Forelimb muscle (tissue), 1 donor: ENCODE measurements at regions not wholly inside any gene's neighbourhood (a gene's known extent, or its start where the extent isn't known, plus 50 kb on each side); places are given as distances from the start of the nearest gene placed in this dataset.
"Not testable (repeated sequence)": the region's sequence is repeated elsewhere in the genome, so short reads cannot be mapped to it uniquely, and the experiment has no call there.

Experiments used
- DNase-seq: peaks from one replicate; pipeline ENCODE4 v3.0.0-alpha.2; 2013; ENCODE audit warnings: low read depth

DNA sequence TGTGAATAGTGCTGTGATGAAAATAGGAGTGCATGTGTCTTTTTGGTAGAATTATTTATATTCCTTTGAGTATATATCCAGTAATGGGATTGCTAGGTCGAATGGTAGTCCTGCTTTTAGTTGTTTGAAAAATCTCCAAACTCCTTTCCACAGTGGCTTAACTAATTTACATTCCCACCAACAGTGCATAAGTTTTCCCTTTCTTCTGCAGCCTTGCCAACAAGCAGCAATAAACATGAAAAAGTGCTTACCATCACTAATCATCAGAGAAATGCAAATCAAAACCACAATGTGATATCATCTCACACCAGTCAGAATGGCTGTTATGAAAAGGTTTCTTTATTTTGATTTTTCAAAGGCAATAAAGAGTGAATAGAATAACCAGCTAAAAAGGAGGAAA lies 1105.9 kb downstream of the NAALADL2 start:
- no peak for DNase-seq

GRCh38 chr3:175957427-175957826 lies 1098.3 kb downstream of the NAALADL2 start:
- no peak for DNase-seq

DNA sequence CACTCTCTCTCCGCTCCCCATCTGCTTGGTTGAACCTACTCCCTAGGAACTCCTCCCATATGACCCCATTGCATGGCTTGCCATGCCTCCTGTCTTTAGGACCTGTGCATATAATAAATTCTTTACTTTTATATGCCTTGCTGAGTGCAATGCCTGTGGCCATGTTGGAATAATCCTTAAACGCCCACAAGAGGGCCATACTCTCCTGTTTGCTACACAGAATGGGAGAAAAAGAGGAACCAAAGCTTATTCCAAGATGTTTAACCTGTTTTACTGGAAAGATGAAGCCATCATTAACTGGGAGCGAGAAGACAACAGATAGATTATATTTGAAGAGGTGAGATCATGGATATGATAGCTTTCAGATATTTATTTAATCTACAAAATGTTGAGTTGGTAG lies 1097.8 kb downstream of the NAALADL2 start:
- DNase-seq: no peak

DNA sequence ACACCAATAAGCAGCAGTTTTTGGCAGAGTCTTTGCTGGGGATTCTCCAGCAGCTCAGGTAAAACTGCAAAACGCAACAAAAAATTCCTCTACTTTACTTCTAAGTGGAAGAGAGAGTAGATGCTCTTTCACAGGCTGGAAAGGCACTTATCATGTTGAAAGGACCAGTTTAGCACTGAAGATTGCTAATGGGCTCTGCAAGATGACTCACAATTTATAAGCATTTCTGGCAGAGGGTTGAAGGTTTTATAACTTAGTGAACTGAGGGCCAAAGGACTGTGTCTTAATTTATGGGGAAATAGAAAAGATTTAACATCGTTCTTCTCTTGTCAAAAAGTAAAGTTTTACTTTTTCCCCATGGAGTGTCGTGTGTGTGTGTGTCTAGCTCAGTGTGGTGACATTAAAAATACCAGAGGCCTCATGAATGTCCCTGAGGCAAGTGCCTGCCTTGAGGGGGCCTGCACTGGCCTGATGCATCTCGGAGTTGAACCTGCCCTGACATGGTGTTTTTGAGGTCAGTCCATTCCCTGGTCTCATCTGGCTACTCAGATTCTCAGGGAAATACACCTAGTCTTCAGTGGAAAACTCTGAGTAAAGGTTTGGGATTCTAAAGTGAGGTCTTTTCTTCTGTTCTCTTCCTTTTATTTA lies 1092.0 kb downstream of the NAALADL2 start:
- no peak for DNase-seq

DNA sequence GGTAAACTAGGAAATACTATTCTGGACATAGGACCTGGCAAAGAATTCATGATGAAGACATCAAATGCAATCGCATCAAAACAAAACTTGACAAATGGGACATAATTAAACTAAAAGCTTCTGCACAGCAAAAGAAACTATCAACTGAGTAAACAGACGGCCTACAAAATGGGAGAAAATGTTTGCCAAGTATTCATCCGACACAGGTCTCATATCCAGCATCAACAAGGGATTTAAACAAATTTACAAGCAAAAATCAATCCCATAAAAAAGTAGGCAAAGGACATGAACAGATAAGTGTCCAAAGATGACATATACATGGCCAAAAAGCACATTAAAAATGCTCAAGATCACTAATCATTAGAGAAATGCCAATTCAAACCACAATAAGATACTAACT lies 1088.9 kb downstream of the NAALADL2 start:
- no peak for DNase-seq

GRCh38 chr3:175941352-175941751 lies 1082.2 kb downstream of the NAALADL2 start:
- no peak for DNase-seq

DNA sequence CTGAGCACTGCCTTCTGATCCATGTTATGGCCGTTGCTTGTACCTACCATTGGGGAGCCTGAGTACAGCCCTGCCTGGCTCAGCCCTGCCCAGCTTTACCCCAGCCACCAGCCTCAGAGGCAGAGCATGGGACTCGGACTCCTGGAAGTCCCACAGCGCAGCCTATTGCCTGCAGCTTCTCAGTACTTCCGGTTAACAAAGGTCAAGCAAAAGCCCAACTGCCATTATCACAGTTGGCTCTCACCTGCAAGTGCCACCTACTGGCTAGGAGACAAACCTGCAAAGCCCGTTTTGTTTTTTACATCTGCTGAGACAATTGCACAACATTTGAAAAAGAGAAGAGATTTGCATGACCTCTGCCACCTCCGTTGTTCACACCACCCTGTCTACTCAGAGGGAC lies 1081.7 kb downstream of the NAALADL2 start:
- DNase-seq: no peak

DNA sequence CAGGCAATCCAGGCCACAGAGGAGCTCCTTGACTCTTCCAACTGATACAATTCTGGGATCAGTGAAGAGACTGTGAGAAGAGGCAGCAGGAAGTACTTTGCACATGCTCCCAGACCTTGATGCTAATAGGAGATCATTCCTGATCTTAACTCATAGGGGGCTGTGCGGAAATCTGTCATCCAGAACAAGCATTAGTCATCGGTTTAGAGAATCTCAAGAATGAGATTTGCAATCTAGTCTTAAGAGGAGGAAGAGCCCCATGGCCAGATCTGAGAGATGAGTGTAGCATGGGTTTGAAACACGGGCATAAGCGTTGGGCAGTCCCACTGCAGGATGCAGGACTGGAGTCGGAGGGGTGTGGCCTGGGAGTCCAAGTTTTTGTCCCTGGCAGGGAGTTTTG lies 1081.1 kb downstream of the NAALADL2 start:
- DNase-seq: no peak

DNA sequence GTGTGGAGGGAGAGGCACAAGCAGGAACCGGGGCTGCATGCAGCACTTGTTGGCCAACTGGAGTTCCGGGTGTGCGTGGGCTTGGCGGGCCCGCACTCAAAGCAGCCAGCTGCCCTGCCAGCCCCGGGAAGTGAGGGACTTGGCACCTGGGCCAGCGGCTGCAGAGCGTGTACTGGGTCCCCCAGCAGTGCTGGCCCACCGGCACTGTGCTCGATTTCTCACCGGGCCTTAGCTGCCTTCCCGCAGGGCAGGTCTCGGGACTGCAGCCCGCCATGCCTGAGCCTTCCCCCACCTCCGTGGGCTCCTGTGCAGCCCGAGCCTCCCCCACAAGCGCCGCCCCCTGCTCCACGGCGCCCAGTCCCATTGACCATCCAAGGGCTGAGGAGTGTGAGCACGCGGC lies 1078.2 kb downstream of the NAALADL2 start:
- not testable (repeated sequence) for DNase-seq

DNA sequence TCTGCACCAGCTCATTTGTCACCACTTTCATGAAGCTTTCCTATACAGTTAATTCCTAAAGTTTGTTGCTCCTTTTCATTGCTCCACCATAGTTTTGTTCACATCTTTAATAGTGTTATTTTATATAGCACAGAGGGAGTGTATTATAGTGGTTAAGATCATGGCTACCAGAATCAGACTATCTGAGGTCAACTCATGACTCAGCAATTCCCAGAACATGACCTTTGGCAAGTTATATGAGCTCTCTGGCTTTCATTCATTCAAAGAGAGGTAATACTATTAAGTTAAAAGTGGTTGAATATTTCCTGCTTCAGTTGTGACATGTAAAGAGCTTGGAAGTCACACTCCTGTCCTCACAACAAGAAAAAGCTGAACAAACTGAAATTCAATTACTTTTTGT lies 1073.5 kb downstream of the NAALADL2 start:
- no peak for DNase-seq

- DNase-seq: no peak
Observed at GRCh38 chr3:175919133-175919532, 1060.0 kb downstream of the NAALADL2 start.

DNA sequence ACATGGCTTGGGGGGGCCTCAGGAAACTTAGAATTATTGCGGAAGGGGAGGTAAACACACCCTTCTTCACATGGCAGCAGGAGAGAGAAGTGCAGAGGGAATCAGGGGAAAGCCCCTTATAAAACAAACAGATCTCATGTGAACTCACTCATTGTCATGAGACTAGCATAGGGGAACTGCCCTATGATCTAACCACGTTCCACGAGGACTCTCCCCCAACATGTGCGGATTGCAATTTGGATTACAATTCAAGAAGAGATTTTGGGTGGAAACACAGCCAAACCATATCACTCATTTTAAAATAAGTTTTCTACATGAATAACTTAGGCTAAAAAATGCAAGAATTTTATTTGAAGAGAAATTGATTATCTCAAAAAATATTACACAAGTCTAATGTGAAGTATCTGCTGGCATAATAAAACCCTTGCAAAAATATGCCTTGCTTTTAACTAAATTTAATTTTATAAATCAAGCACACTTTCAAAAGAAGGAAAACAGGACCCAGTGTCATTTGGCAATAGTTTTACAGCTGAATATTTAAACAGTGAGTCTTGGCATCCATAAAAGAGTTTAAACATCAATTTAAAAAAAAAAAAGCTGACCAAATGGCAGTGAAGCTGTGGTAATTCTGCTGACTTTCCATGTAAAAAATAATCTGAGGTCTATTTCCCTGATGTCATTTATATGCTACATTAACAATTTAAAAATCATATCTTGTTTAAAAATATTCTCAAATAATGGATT lies 1057.2 kb downstream of the NAALADL2 start:
- DNase-seq: no peak

GRCh38 chr3:175914785-175915184 lies 1055.7 kb downstream of the NAALADL2 start:
- no peak for DNase-seq

- no peak for DNase-seq
Observed at GRCh38 chr3:175913286-175913685, 1054.2 kb downstream of the NAALADL2 start.

DNA sequence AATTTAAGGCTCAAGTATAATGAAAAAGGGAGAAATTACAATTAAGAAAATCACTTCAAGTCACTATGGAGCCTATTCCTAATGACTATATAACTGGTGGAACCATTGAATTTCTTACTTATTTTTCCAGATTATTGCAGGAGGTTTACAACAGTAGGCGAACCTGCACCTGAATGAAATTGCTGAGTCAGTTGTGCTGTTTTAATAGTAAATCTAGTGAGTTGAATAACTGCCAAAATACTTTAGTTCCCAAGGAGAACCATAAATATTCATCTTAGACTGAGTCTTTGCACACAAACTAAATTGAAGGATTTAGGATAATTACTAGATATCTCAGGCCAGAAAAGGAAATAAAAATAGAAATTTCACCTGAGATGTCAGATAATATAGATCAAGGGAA lies 1052.8 kb downstream of the NAALADL2 start:
- DNase-seq: no peak

GRCh38 chr3:175902226-175902625 lies 1043.1 kb downstream of the NAALADL2 start:
- DNase-seq: no peak

DNA sequence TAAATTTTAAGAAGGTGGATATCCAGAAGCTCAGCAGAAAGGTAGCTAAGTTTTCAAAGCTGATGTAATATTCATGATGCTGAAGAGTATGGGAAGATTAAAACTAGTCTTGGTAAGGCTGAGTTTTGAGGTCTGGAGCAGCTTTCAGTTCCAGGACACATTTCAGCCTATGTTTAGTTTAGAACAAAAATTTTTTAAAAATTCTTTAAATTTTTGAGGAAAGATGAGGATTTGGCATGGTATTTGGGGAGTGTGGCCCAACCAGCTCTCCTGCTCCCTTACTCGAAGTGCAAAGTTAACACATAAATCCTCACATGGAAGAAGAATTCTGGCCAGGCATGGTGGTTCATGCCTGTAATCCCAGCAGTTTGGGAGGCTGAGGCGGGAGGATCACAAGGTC lies 1039.1 kb downstream of the NAALADL2 start:
- DNase-seq: no peak

- DNase-seq: no peak
Observed at GRCh38 chr3:175896655-175897054, 1037.5 kb downstream of the NAALADL2 start.

- DNase-seq: no peak
Observed at GRCh38 chr3:175895731-175896130, 1036.6 kb downstream of the NAALADL2 start.

DNA sequence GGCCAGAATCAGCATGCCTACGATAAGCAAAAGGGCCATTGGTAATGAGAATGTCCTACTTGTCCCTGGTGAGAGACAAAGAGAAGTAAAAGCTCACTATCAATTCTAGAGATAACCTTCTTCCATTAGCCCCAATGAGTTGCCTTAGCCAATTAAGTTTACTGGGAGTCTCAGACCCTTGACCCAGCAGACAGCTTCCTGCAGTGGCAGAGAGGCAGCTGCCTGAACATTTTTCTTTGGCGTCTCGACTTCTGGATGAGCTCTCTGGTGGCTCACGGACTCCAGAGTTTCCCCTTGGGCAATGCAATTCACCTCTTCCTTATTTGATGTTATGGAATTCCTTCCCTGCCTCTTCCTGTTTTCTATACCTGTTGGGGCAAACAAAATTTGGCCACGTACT lies 1034.4 kb downstream of the NAALADL2 start:
- no peak for DNase-seq

DNA sequence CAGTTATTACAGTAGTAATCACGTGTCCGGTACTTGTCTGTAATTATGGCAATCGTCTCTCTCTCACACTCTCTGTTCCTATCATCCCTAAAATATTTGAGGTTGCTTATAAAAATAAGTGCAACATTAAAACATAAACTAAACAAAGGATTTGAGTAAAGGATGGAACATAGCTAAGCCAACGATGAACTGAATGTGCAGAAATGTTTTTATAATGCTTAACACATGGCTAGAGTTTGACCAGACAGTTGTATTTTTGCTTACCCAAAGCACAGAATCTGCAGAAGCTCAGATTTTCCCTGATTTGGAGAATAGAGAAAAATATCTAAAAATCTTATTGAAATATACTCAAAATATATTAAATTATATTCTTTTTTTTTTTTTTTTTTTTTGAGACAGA lies 1030.9 kb downstream of the NAALADL2 start:
- no peak for DNase-seq

GRCh38 chr3:175885231-175885766 lies 1026.2 kb downstream of the NAALADL2 start:
- DNase-seq: no peak

- no peak for DNase-seq
Observed at GRCh38 chr3:175879417-175879816, 1020.3 kb downstream of the NAALADL2 start.
